Stimulated activated memory B cell treated with anti-CD40 and anti-IgM and Interleukin-4, amounts not matched to agents 10 μg/mL and 1 μg/mL and 100 μg/mL, for 72 hours (primary cell): ENCODE measurements at regions not wholly inside any gene's neighbourhood (a gene's known extent, or its start where the extent isn't known, plus 50 kb on each side); places are given as distances from the start of the nearest gene placed in this dataset.
A peak's percentile ranks its signal among the peaks of the same experiment; 100 is the strongest.

Experiments
- ATAC-seq: fragments of 150-1000 bp; cut with Tn5 transposase; 2 replicates; pipeline ENCODE4 v1.10.0; 2021
- H3K27ac Mint-ChIP-seq: one replicate; pipeline ENCODE4 v1.8.0; 2022; ENCODE audit warnings: mild to moderate bottlenecking, mixed read lengths
- H3K27me3 Mint-ChIP-seq: one replicate; pipeline ENCODE4 v1.8.0; 2022; ENCODE audit warnings: mixed read lengths
- H3K36me3 Mint-ChIP-seq: one replicate; pipeline ENCODE4 v1.8.0; 2022; ENCODE audit warnings: mixed read lengths
- H3K4me1 Mint-ChIP-seq: one replicate; pipeline ENCODE4 v1.8.0; 2022; ENCODE audit warnings: mixed read lengths
- H3K4me3 Mint-ChIP-seq: one replicate; pipeline ENCODE4 v1.8.0; 2022; ENCODE audit warnings: mild to moderate bottlenecking, moderate library complexity, mixed read lengths
- H3K9me3 Mint-ChIP-seq: one replicate; pipeline ENCODE4 v1.8.0; 2022; ENCODE audit warnings: mixed read lengths

GRCh38 chr15:38692789-38693062, 128.1 kb upstream of the RASGRP1 start:
- Mint-ChIP-seq H3K27me3 (no peaks in the 10 kb centered on the region), H3K4me1 (no peaks in the 10 kb centered on the region), H3K4me3 (no peak overlapping the region), H3K36me3 (no peaks in the 10 kb centered on the region), H3K9me3 (no peaks in the 10 kb centered on the region), H3K27ac (no peak overlapping the region)
- ATAC-seq: no peak

GRCh38 chr15:38695249-38696108, 130.9 kb upstream of the RASGRP1 start:
- Mint-ChIP-seq H3K27ac (peak overlapping the region; percentile 32), H3K9me3 (no peaks in the 10 kb centered on the region), H3K36me3 (no peaks in the 10 kb centered on the region), H3K27me3 (no peaks in the 10 kb centered on the region), H3K4me3 (no peak overlapping the region), H3K4me1 (no peaks in the 10 kb centered on the region)
- ATAC-seq: no peak

GRCh38 chr15:38696109-38696727, 131.6 kb upstream of the RASGRP1 start:
- no peaks in the 10 kb centered on the region for H3K36me3 Mint-ChIP-seq
- H3K27ac Mint-ChIP-seq: peak overlapping the region; percentile 32
- no peak overlapping the region for H3K4me3 Mint-ChIP-seq
- peak; percentile 82 for ATAC-seq
- H3K4me1 Mint-ChIP-seq: no peaks in the 10 kb centered on the region
- no peaks in the 10 kb centered on the region for H3K27me3 Mint-ChIP-seq
- no peaks in the 10 kb centered on the region for H3K9me3 Mint-ChIP-seq

- Mint-ChIP-seq H3K9me3 (no peaks in the 10 kb centered on the region), H3K4me1 (no peaks in the 10 kb centered on the region), H3K27me3 (no peaks in the 10 kb centered on the region), H3K36me3 (no peaks in the 10 kb centered on the region), H3K27ac (no peak overlapping the region), H3K4me3 (no peak overlapping the region)
- ATAC-seq: no peak
These were observed 132.3 kb upstream of the RASGRP1 start for GRCh38 chr15:38696790-38697495.

- ATAC-seq: no peak
- Mint-ChIP-seq H3K27me3 (no peaks in the 10 kb centered on the region), H3K4me1 (no peaks in the 10 kb centered on the region), H3K36me3 (no peaks in the 10 kb centered on the region), H3K4me3 (no peak overlapping the region), H3K27ac (no peak overlapping the region), H3K9me3 (no peaks in the 10 kb centered on the region)
These were observed 133.6 kb upstream of the RASGRP1 start for GRCh38 chr15:38698254-38698653.

GRCh38 chr15:38699633-38700230, 135.1 kb upstream of the RASGRP1 start:
- H3K4me3 Mint-ChIP-seq: no peak overlapping the region
- H3K27ac Mint-ChIP-seq: no peak overlapping the region
- H3K9me3 Mint-ChIP-seq: no peaks in the 10 kb centered on the region
- no peaks in the 10 kb centered on the region for H3K27me3 Mint-ChIP-seq
- no peaks in the 10 kb centered on the region for H3K4me1 Mint-ChIP-seq
- no peaks in the 10 kb centered on the region for H3K36me3 Mint-ChIP-seq
- peak; percentile 66 for ATAC-seq

- Mint-ChIP-seq H3K27ac (no peak overlapping the region), H3K27me3 (no peaks in the 10 kb centered on the region), H3K4me3 (no peak overlapping the region), H3K36me3 (no peaks in the 10 kb centered on the region), H3K4me1 (no peaks in the 10 kb centered on the region), H3K9me3 (no peaks in the 10 kb centered on the region)
- no peak for ATAC-seq
These were observed 136.5 kb upstream of the RASGRP1 start for GRCh38 chr15:38701149-38701548.

- no peaks in the 10 kb centered on the region for H3K27me3 Mint-ChIP-seq
- H3K4me1 Mint-ChIP-seq: no peaks in the 10 kb centered on the region
- H3K9me3 Mint-ChIP-seq: no peaks in the 10 kb centered on the region
- no peak overlapping the region for H3K27ac Mint-ChIP-seq
- no peak overlapping the region for H3K4me3 Mint-ChIP-seq
- no peaks in the 10 kb centered on the region for H3K36me3 Mint-ChIP-seq
- no peak for ATAC-seq
These were observed 137.7 kb upstream of the RASGRP1 start for GRCh38 chr15:38702178-38702912.

- Mint-ChIP-seq H3K27ac (no peak overlapping the region), H3K36me3 (no peaks in the 10 kb centered on the region), H3K9me3 (no peaks in the 10 kb centered on the region), H3K27me3 (peaks cover under 1% of the 10 kb centered on the region), H3K4me3 (no peak overlapping the region), H3K4me1 (no peaks in the 10 kb centered on the region)
- no peak for ATAC-seq
These were observed 141.0 kb upstream of the RASGRP1 start for GRCh38 chr15:38705436-38706219.

GRCh38 chr15:38706956-38707355, 142.3 kb upstream of the RASGRP1 start:
- Mint-ChIP-seq H3K27me3 (peaks cover 11% of the 10 kb centered on the region), H3K4me1 (no peaks in the 10 kb centered on the region), H3K4me3 (no peak overlapping the region), H3K27ac (no peak overlapping the region), H3K9me3 (no peaks in the 10 kb centered on the region), H3K36me3 (no peaks in the 10 kb centered on the region)
- ATAC-seq: no peak

- no peaks in the 10 kb centered on the region for H3K36me3 Mint-ChIP-seq
- H3K27ac Mint-ChIP-seq: no peak overlapping the region
- peaks cover 11% of the 10 kb centered on the region for H3K27me3 Mint-ChIP-seq
- H3K4me3 Mint-ChIP-seq: no peak overlapping the region
- H3K4me1 Mint-ChIP-seq: no peaks in the 10 kb centered on the region
- H3K9me3 Mint-ChIP-seq: no peaks in the 10 kb centered on the region
- peak; percentile 74 for ATAC-seq
These were observed 143.4 kb upstream of the RASGRP1 start for GRCh38 chr15:38707802-38708671.

GRCh38 chr15:38708672-38709180, 144.1 kb upstream of the RASGRP1 start:
- no peaks in the 10 kb centered on the region for H3K9me3 Mint-ChIP-seq
- no peaks in the 10 kb centered on the region for H3K36me3 Mint-ChIP-seq
- no peaks in the 10 kb centered on the region for H3K4me1 Mint-ChIP-seq
- no peak for ATAC-seq
- no peak overlapping the region for H3K27ac Mint-ChIP-seq
- H3K4me3 Mint-ChIP-seq: no peak overlapping the region
- peaks cover 11% of the 10 kb centered on the region for H3K27me3 Mint-ChIP-seq

- no peak overlapping the region for H3K27ac Mint-ChIP-seq
- H3K9me3 Mint-ChIP-seq: no peaks in the 10 kb centered on the region
- peaks cover 11% of the 10 kb centered on the region for H3K27me3 Mint-ChIP-seq
- H3K4me3 Mint-ChIP-seq: no peak overlapping the region
- H3K4me1 Mint-ChIP-seq: no peaks in the 10 kb centered on the region
- no peaks in the 10 kb centered on the region for H3K36me3 Mint-ChIP-seq
- no peak for ATAC-seq
These were observed 144.6 kb upstream of the RASGRP1 start for GRCh38 chr15:38709196-38709595.
